Stimulated activated CD8-positive, alpha-beta memory T cell treated with anti-CD3 and anti-CD28 coated beads, Interleukin-15, amount 100 ng/mL, for 4 hours (primary cell): ENCODE measurements at regions not wholly inside any gene's neighbourhood (a gene's known extent, or its start where the extent isn't known, plus 50 kb on each side); places are given as distances from the start of the nearest gene placed in this dataset.

Experiments used
- DNase-seq, 2 donors: peaks; one replicate each; pipeline ENCODE4 v3.0.0-alpha.2; 2020; ENCODE audit warnings: low read depth in 2 of 2

- peak in 1 of 2 donors; percentile 21 for DNase-seq
Observed at GRCh38 chr4:108527723-108528122, 92.7 kb upstream of the RPL34 start.

GRCh38 chr4:108520807-108521206 lies 99.6 kb upstream of the RPL34 start:
- DNase-seq, result no peak

GRCh38 chr4:108519911-108520601 lies 100.3 kb upstream of the RPL34 start:
- no peak for DNase-seq

GRCh38 chr4:108519208-108519833 lies 101.1 kb upstream of the RPL34 start:
- no peak for DNase-seq

- DNase-seq, result peak in 1 of 2 donors; percentile 9
Observed at GRCh38 chr4:108512615-108513505, 107.5 kb upstream of the RPL34 start.

GRCh38 chr4:108511618-108512017 lies 108.8 kb upstream of the RPL34 start:
- DNase-seq, result no peak

- DNase-seq, result no peak
Observed at GRCh38 chr4:108502356-108502755, 118.0 kb upstream of the RPL34 start.

- DNase-seq, result no peak
Observed at GRCh38 chr4:108498925-108499324, 121.5 kb upstream of the RPL34 start.

GRCh38 chr4:108493596-108493931 lies 126.8 kb upstream of the RPL34 start:
- DNase-seq, result no peak

- no peak for DNase-seq
Observed at GRCh38 chr4:108492816-108493595, 127.4 kb upstream of the RPL34 start.

- no peak for DNase-seq
Observed at GRCh38 chr4:108488865-108489264, 131.5 kb upstream of the RPL34 start.

- no peak for DNase-seq
Observed at GRCh38 chr4:108486046-108486445, 134.3 kb upstream of the RPL34 start.

- DNase-seq, result no peak
Observed at GRCh38 chr4:108484187-108484586, 136.2 kb upstream of the RPL34 start.

- DNase-seq, result no peak
Observed at GRCh38 chr4:108483650-108484049, 136.7 kb upstream of the RPL34 start.

GRCh38 chr4:108483079-108483478 lies 137.3 kb upstream of the RPL34 start:
- DNase-seq, result no peak

GRCh38 chr4:108480881-108481280 lies 139.5 kb upstream of the RPL34 start:
- no peak for DNase-seq

GRCh38 chr4:108477527-108478108 lies 142.8 kb upstream of the RPL34 start:
- DNase-seq, result no peak

GRCh38 chr4:108473163-108473720 lies 147.1 kb upstream of the RPL34 start:
- no peak for DNase-seq

- no peak for DNase-seq
Observed at GRCh38 chr4:108466936-108467902, 153.2 kb upstream of the RPL34 start.

- no peak for DNase-seq
Observed at GRCh38 chr4:108465886-108466500, 154.4 kb upstream of the RPL34 start.
